K562 (cell line): ENCODE measurements at regions not wholly inside any gene's neighbourhood (a gene's known extent, or its start where the extent isn't known, plus 50 kb on each side); places are given as distances from the start of the nearest gene placed in this dataset.
A peak's percentile ranks its signal among the peaks of the same experiment; 100 is the strongest.

Source experiments
- ATAC-seq: fragments of 200-7000 bp; cut with Tn5 transposase; 3 replicates; pipeline ENCODE4 v1.9.1; 2020; ENCODE audit warnings: moderate library complexity
- BruUV-seq: library from RNA; stranded (reverse); fragments of 400-500 nt; replicated peaks from 2 replicates; lab custom pipeline; 2021; lab: Mats Ljungman, UMichigan
- CTCF ChIA-PET: fragments of 300-600 bp; formaldehyde crosslinking; extraction: SDS; loops from one replicate; lab custom pipeline; 2021; ENCODE audit warnings: low intra/inter-chr PET ratio; lab: Yijun Ruan, JAX
- POLR2A ChIA-PET: fragments of 300-600, 350-650 bp; sonication (Branson Sonifier 250); formaldehyde crosslinking; extraction: SDS; loops from one replicate; lab custom pipeline; 2021; ENCODE audit warnings: antibody characterized with exemption, inconsistent platforms; lab: Yijun Ruan, JAX
- DNase-seq, 4 experiments: peaks; one replicate each; pipeline versions ENCODE4 v3.0.0 to v3.0.0-alpha.2; 2011 to 2018; ENCODE audit warnings: low spot score in 3 of 4, mixed read lengths in 3 of 4; ENCODE audit errors: extremely low read depth in 1 of 4
- FAIRE-seq: peaks from 2 replicates; lab custom pipeline; 2011; peaks lifted over from hg19 to GRCh38; lab: Jason Lieb, UNC
- H2AFZ ChIP-seq: 2 replicates; pipeline ENCODE4 v1.6.0; 2011; ENCODE audit warnings: low read depth, low read length, control low read depth, inconsistent platforms
- H3K27ac ChIP-seq: fragments of 200-600 bp; 3 replicates; pipeline ENCODE4 v1.8.0; 2011; ENCODE audit warnings: low read depth, mild to moderate bottlenecking, control low read depth, inconsistent platforms, low read length, moderate library complexity, mixed read lengths; ENCODE audit errors: extremely low read depth
- H3K27me3 ChIP-seq, 2 experiments: fragments of 300-600 bp in 1 of 2; 2 replicates in 1 of 2; 3 replicates in 1 of 2; pipeline versions ENCODE4 v1.6.0 to v1.8.0; 2011; ENCODE audit warnings: inconsistent platforms in 2 of 2, low read length in 2 of 2, mild to moderate bottlenecking in 1 of 2, mixed read lengths in 1 of 2, moderate library complexity in 1 of 2; ENCODE audit not compliant: control insufficient read depth in 2 of 2, insufficient read depth in 2 of 2
- H3K36me3 ChIP-seq: fragments of 300-600 bp; 3 replicates; pipeline ENCODE4 v1.8.0; 2011; ENCODE audit warnings: mild to moderate bottlenecking, low read length, inconsistent platforms; ENCODE audit not compliant: control insufficient read depth, insufficient read depth
- H3K4me1 ChIP-seq, 2 experiments: fragments of 200-600 bp in 1 of 2; replicated peaks in 1 of 2; 2 replicates in 1 of 2; 3 replicates in 1 of 2; pipeline versions ENCODE4 v1.5.1 to v1.8.0; 2011; ENCODE audit warnings: inconsistent platforms in 2 of 2, low read length in 2 of 2, mild to moderate bottlenecking in 1 of 2, mixed read lengths in 1 of 2, moderate library complexity in 1 of 2; ENCODE audit not compliant: control insufficient read depth in 2 of 2, insufficient read depth in 2 of 2
- H3K4me2 ChIP-seq: 2 replicates; pipeline ENCODE4 v1.6.1; 2011; ENCODE audit warnings: low read length, control low read depth, inconsistent platforms, mixed read lengths; ENCODE audit not compliant: insufficient read depth
- H3K4me3 ChIP-seq: fragments of 200-600 bp; sonication (generic), shearing (Covaris generic); 2 replicates; pipeline ENCODE4 v1.5.1; 2016; ENCODE audit warnings: control low read depth, inconsistent platforms
- H3K79me2 ChIP-seq: fragments of 200-600 bp; 3 replicates; pipeline ENCODE4 v1.8.0; 2011; ENCODE audit warnings: low read length, inconsistent platforms; ENCODE audit not compliant: control insufficient read depth, insufficient read depth
- H3K9ac ChIP-seq, 2 experiments: 2 replicates each; pipeline versions ENCODE4 v1.6.0 to v1.6.1; 2011; ENCODE audit warnings: low read depth in 2 of 2, low read length in 2 of 2, control low read depth in 1 of 2, inconsistent platforms in 1 of 2, mild to moderate bottlenecking in 1 of 2, mixed read lengths in 1 of 2; ENCODE audit not compliant: insufficient read depth in 1 of 2
- H3K9me1 ChIP-seq: one replicate; pipeline ENCODE4 v1.6.0; 2011; ENCODE audit warnings: inconsistent platforms, mild to moderate bottlenecking, low read length, moderate library complexity; ENCODE audit not compliant: control insufficient read depth, insufficient read depth
- H3K9me3 ChIP-seq: replicated peaks from 2 replicates; pipeline ENCODE4 v1.5.1; 2011; ENCODE audit warnings: low read depth, low read length, inconsistent platforms; ENCODE audit not compliant: control insufficient read depth, insufficient read depth
- H4K20me1 ChIP-seq: replicated peaks from 2 replicates; pipeline ENCODE4 v1.6.1; 2011; ENCODE audit warnings: low read length, inconsistent platforms, mixed read lengths; ENCODE audit not compliant: control insufficient read depth, insufficient read depth
- EWSR1 ChIP-seq: fragments of 450-650 bp; IDR thresholded peaks from 2 replicates; pipeline ENCODE4 v1.6.1; 2018; ENCODE audit warnings: borderline replicate concordance, mild to moderate bottlenecking, low read depth, moderate library complexity; ENCODE audit not compliant: partially characterized antibody
- NRF1 ChIP-seq, 2 experiments: fragments of 450-650 bp; IDR thresholded peaks in 1 of 2; conservative IDR thresholded peaks in 1 of 2; 2 replicates each; pipeline ENCODE4 v1.6.1; 2014; ENCODE audit warnings: mild to moderate bottlenecking in 2 of 2
- RFX1 ChIP-seq: fragments of 450-650 bp; IDR thresholded peaks from 2 replicates; pipeline ENCODE4 v1.6.1; 2016; ENCODE audit warnings: mild to moderate bottlenecking, moderate library complexity
- TAF1 ChIP-seq: IDR thresholded peaks from 2 replicates; pipeline ENCODE4 v1.6.1; 2011; ENCODE audit warnings: mild to moderate bottlenecking, low read length, moderate library complexity; ENCODE audit not compliant: insufficient read depth, control insufficient read depth, severe bottlenecking; ENCODE audit errors: extremely low read depth
- U2AF1 ChIP-seq: fragments of 200-400 bp; formaldehyde crosslinking; optimal IDR thresholded peaks from 2 replicates; pipeline ENCODE3; 2017; ENCODE audit warnings: mild to moderate bottlenecking, low read depth, low read length, moderate library complexity
- ZNF133 ChIP-seq: fragments of 250-450 bp; sonication (Bioruptor Pico); IDR thresholded peaks from 2 replicates; pipeline ENCODE4 v1.4.0; 2020; ENCODE audit warnings: mild to moderate bottlenecking
- ZNF551 ChIP-seq: fragments of 250-450 bp; sonication (Bioruptor Pico); IDR thresholded peaks from 2 replicates; pipeline ENCODE4 v1.5.0; 2021; ENCODE audit warnings: mild to moderate bottlenecking, moderate library complexity
- ZNF699 ChIP-seq: fragments of 250-450 bp; sonication (Bioruptor Pico); IDR thresholded peaks from 2 replicates; pipeline ENCODE4 v1.8.0; 2021; ENCODE audit warnings: mild to moderate bottlenecking, moderate library complexity; ENCODE audit not compliant: insufficient replicate concordance
- ZNF75A ChIP-seq: fragments of 450-650 bp; formaldehyde crosslinking; IDR thresholded peaks from 2 replicates; pipeline ENCODE4 v1.4.0; 2020; ENCODE audit warnings: mild to moderate bottlenecking
- WGBS: fragments of 100-300 bp; shearing (Covaris generic); methylation state at CpG from one replicate; pipeline ENCODE4 v1.1.6; 2016; ENCODE audit warnings: low coverage, mixed read lengths; ENCODE audit not compliant: insufficient coverage; ENCODE audit errors: missing lambda C conversion rate; 5-methylcytosine and 5-hydroxymethylcytosine counted together
- in situ Hi-C: fragments of 300-500 bp; cut with MboI; formaldehyde crosslinking; loops from 4 replicates; pipeline ENCODE4 v1.15.0; 2018; ENCODE audit warnings: inconsistent platforms, mixed read lengths
- intact Hi-C: fragments of 100-400 bp; cut with micrococcal nuclease; formaldehyde crosslinking; loops from 2 replicates; pipeline ENCODE4 v1.14.2; 2022
- TF ChIP-seq, protein P1 (sequence below): sonication (generic); formaldehyde crosslinking; IDR thresholded peaks from 2 replicates; pipeline ENCODE4 v1.9.0; 2022; ENCODE audit warnings: mild to moderate bottlenecking, missing genetic modification reagents
- TF ChIP-seq, protein P2 (sequence below): fragments of 450-650 bp; formaldehyde crosslinking; IDR thresholded peaks from 2 replicates; pipeline ENCODE4 v1.4.0; 2020; ENCODE audit warnings: mild to moderate bottlenecking, moderate library complexity
- TF ChIP-seq, protein P3 (sequence below): IDR thresholded peaks from 2 replicates; pipeline ENCODE4 v1.6.1; 2011; ENCODE audit warnings: borderline replicate concordance, low read depth, mild to moderate bottlenecking, moderate library complexity, low read length; ENCODE audit not compliant: insufficient read depth, poor library complexity, severe bottlenecking

DNA sequence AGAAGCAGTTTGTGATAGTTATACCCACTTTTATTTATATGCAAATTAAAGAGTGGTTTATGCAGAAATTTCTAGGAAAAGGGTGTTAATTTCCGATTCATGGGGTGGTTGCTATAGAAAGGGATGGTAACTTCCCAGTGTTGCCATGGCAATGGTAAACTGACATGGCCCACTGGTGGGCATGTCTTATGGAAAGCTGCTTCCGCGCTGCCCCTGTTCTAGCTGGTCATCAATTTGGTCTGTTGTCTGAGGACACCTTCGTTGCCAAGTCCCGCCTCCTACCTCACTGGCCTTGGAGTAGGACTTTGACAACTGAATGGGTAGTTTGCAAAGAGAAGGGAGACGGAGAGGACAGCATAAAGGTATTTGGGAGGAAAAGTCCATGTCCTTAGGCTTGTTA is 74.0 kb upstream of the SMIM23 start:
- ChIA-PET POLR2A (interaction anchor here (0.6 to 1.3 kb wide), 2 partner anchors 8 to 43 kb away, joined by 3 to 4 read pairs; no protein-coding TSS in a partner anchor), CTCF (no interaction called here)
- TF ChIP-seq, protein P1, sequence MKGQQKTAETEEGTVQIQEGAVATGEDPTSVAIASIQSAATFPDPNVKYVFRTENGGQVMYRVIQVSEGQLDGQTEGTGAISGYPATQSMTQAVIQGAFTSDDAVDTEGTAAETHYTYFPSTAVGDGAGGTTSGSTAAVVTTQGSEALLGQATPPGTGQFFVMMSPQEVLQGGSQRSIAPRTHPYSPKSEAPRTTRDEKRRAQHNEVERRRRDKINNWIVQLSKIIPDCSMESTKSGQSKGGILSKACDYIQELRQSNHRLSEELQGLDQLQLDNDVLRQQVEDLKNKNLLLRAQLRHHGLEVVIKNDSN (CRISPR knock-in tag), result no peak
- peak; percentile 48 for TF ChIP-seq RFX1
- intact Hi-C loops (no loop called here), in situ Hi-C loops (no loop called here)
- H3K9me3 ChIP-seq, result no peaks in the 10 kb centered on the region
- no peak overlapping the region for H3K4me2 ChIP-seq
- no peak overlapping the region for H3K4me3 ChIP-seq
- no peak overlapping the region for H2AFZ ChIP-seq
- DNase-seq (no peak), FAIRE-seq (no peak), ATAC-seq (no peak)
- H4K20me1 ChIP-seq, result no peaks in the 10 kb centered on the region; the same call in 1 of the 2 replicates
- H3K27me3 ChIP-seq, result peaks cover 0 to 3% of the 10 kb centered on the region in 2 experiments; a peak in 1 of 5 replicates
- H3K9me1 ChIP-seq, result no peaks in the 10 kb centered on the region
- no peak overlapping the region for H3K27ac ChIP-seq
- 1% methylated on average over 6 of the region's 6 CpGs for WGBS
- BruUV-seq, result no TSS peak
- H3K9ac ChIP-seq, result no peak overlapping the region
- H3K79me2 ChIP-seq, result no peaks in the 10 kb centered on the region
- H3K36me3 ChIP-seq, result no peaks in the 10 kb centered on the region
- H3K4me1 ChIP-seq, result no peaks in the 10 kb centered on the region

DNA sequence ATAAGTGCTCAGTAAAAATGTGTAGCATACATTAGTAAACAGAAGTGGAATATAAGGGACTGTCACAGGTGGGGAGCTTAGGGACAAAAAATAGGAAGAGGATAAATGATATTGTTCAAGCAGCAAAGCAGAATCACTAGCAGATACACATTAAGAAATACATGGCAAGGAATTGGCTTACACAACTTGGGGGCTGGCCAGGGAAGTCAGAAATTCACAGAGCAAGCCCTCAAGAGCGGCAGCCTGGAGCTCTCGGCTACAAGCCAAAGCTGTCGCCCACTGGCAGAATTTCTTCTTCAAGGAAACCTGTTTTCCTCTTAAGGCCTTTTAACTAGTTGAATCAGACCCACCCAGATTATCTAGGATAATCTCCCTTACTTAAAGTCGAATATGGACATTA is 73.0 kb upstream of the SMIM23 start:
- Histone ChIP-seq H3K27ac (no peak overlapping the region), H3K79me2 (no peaks in the 10 kb centered on the region), H3K27me3 (no peaks in the 10 kb centered on the region; a peak in 1 of 5 replicates)
- ChIA-PET CTCF (no interaction called here), POLR2A (interaction anchor here (0.7 to 1.3 kb wide), 2 partner anchors 9 to 462 kb away, joined by 4 read pairs; no protein-coding TSS in a partner anchor)
- intact Hi-C loops, result no loop called here
- no peak for DNase-seq
- no peak for TF ChIP-seq NRF1 (conservative IDR thresholded peaks at IDR 0.05 in 1 of 2, IDR thresholded peaks at IDR 0.05 in 1 of 2)
- no peak for TF ChIP-seq ZNF75A
- no peak for TF ChIP-seq ZNF133 (CRISPR knock-in tag)
- no peak for TF ChIP-seq ZNF551
- no peak for TF ChIP-seq U2AF1
- TF ChIP-seq, protein P2, sequence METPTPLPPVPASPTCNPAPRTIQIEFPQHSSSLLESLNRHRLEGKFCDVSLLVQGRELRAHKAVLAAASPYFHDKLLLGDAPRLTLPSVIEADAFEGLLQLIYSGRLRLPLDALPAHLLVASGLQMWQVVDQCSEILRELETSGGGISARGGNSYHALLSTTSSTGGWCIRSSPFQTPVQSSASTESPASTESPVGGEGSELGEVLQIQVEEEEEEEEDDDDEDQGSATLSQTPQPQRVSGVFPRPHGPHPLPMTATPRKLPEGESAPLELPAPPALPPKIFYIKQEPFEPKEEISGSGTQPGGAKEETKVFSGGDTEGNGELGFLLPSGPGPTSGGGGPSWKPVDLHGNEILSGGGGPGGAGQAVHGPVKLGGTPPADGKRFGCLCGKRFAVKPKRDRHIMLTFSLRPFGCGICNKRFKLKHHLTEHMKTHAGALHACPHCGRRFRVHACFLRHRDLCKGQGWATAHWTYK, result no peak
- TF ChIP-seq TAF1, result no peak
- TF ChIP-seq ZNF699 (CRISPR knock-in tag), result no peak
- TF ChIP-seq EWSR1, result no peak
- TF ChIP-seq, protein P3, sequence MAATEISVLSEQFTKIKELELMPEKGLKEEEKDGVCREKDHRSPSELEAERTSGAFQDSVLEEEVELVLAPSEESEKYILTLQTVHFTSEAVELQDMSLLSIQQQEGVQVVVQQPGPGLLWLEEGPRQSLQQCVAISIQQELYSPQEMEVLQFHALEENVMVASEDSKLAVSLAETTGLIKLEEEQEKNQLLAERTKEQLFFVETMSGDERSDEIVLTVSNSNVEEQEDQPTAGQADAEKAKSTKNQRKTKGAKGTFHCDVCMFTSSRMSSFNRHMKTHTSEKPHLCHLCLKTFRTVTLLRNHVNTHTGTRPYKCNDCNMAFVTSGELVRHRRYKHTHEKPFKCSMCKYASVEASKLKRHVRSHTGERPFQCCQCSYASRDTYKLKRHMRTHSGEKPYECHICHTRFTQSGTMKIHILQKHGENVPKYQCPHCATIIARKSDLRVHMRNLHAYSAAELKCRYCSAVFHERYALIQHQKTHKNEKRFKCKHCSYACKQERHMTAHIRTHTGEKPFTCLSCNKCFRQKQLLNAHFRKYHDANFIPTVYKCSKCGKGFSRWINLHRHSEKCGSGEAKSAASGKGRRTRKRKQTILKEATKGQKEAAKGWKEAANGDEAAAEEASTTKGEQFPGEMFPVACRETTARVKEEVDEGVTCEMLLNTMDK, result no peak
- TF ChIP-seq, all 486 proteins: peak for 0
- BruUV-seq, result no TSS peak
- Histone ChIP-seq H2AFZ (no peak overlapping the region), H3K9me1 (no peaks in the 10 kb centered on the region), H3K9me3 (no peaks in the 10 kb centered on the region), H4K20me1 (no peaks in the 10 kb centered on the region; the same call in 1 of the 2 replicates), H3K36me3 (no peaks in the 10 kb centered on the region), H3K4me1 (no peaks in the 10 kb centered on the region), H3K9ac (no peak overlapping the region), H3K4me3 (no peak overlapping the region), H3K4me2 (no peak overlapping the region)
- in situ Hi-C loops, result no loop called here
- no peak for ATAC-seq
- no peak for FAIRE-seq
- 0% methylated on average over 4 of the region's 4 CpGs for WGBS
